ENCODE measurements at regions not wholly inside any gene's neighbourhood (a gene's known extent, or its start where the extent isn't known, plus 50 kb on each side); places are given as distances from the start of the nearest gene placed in this dataset.

DNA sequence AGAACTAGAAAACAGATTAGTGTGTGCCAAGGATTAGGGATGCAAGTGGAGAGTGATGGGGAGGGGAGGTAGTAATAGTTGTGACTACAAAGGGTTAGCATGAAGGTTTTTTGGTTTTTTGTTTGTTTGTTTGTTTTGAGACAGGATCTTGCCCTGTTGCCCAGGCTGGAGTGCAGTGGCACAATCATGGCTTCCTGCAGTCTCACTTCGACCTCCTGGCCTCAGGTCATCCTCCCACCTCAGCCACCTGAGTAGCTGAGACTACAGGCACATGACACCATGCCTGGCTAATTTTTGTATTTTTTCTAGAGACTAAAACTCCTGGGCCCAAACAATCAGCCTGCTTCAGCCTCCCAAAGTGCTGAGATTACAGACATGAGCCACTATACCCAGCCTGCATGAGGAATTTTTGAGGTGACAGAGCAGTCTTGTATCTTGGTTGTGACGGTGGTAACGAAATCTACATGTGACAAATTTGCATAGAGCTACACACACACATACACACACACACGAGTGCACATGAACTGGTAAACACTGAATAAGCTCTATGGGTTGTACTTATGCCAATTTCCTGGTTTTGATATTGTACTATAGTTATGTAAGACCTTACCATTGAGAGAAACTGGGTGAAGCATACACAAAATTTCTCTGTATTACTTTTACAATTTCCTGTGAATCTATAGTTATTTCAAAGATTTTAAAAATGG, 59.6 kb upstream of the TOM1L1 start:
- no peak overlapping the region for H3K4me3 Mint-ChIP-seq (ENCODE audit: unreplicated experiment)
- TF ChIP-seq, protein P1, sequence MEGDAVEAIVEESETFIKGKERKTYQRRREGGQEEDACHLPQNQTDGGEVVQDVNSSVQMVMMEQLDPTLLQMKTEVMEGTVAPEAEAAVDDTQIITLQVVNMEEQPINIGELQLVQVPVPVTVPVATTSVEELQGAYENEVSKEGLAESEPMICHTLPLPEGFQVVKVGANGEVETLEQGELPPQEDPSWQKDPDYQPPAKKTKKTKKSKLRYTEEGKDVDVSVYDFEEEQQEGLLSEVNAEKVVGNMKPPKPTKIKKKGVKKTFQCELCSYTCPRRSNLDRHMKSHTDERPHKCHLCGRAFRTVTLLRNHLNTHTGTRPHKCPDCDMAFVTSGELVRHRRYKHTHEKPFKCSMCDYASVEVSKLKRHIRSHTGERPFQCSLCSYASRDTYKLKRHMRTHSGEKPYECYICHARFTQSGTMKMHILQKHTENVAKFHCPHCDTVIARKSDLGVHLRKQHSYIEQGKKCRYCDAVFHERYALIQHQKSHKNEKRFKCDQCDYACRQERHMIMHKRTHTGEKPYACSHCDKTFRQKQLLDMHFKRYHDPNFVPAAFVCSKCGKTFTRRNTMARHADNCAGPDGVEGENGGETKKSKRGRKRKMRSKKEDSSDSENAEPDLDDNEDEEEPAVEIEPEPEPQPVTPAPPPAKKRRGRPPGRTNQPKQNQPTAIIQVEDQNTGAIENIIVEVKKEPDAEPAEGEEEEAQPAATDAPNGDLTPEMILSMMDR (IDR thresholded peaks at IDR 0.05; ENCODE audit: partially characterized antibody, unreplicated experiment): no peak
- H3K9me3 Mint-ChIP-seq (ENCODE audit: unreplicated experiment): no peaks in the 10 kb centered on the region
- H3K27ac Mint-ChIP-seq (ENCODE audit: unreplicated experiment): no peak overlapping the region
- H3K36me3 Mint-ChIP-seq (ENCODE audit: unreplicated experiment): no peaks in the 10 kb centered on the region
- no peak for DNase-seq
- peaks cover 6% of the 10 kb centered on the region for H3K4me1 Mint-ChIP-seq (ENCODE audit: low read depth, unreplicated experiment)
- H3K27me3 Mint-ChIP-seq (ENCODE audit: unreplicated experiment): peaks cover 1% of the 10 kb centered on the region

DNA sequence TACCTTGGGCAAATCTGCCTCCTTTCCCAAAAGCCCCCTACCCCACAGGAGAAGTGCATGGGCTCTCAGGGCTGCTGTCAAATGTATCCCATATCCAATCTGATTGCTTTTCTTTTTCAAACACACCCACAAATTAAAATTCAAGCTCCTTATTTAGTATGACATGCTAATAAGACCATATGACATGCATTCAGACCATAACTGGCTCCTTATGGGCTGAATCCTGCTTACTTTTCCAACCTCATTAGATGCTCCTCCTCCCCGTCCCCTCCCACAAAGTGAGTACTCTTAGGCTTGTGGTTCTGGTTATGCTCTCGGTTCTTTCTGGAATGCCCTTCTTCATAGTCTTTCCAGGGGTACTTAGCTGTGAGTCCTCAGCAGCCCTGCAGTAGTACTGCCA, 59.0 kb upstream of the TOM1L1 start:
- peaks cover 6% of the 10 kb centered on the region for H3K4me1 Mint-ChIP-seq (ENCODE audit: low read depth, unreplicated experiment)
- H3K36me3 Mint-ChIP-seq (ENCODE audit: unreplicated experiment): no peaks in the 10 kb centered on the region
- no peak overlapping the region for H3K4me3 Mint-ChIP-seq (ENCODE audit: unreplicated experiment)
- TF ChIP-seq, protein P1 (IDR thresholded peaks at IDR 0.05; ENCODE audit: partially characterized antibody, unreplicated experiment): no peak
- H3K27ac Mint-ChIP-seq (ENCODE audit: unreplicated experiment): no peak overlapping the region
- DNase-seq: no peak
- H3K27me3 Mint-ChIP-seq (ENCODE audit: unreplicated experiment): peaks cover 3% of the 10 kb centered on the region
- no peaks in the 10 kb centered on the region for H3K9me3 Mint-ChIP-seq (ENCODE audit: unreplicated experiment)

- no peaks in the 10 kb centered on the region for H3K9me3 Mint-ChIP-seq (ENCODE audit: unreplicated experiment)
- TF ChIP-seq, protein P1 (IDR thresholded peaks at IDR 0.05; ENCODE audit: partially characterized antibody, unreplicated experiment): no peak
- peaks cover 6% of the 10 kb centered on the region for H3K4me1 Mint-ChIP-seq (ENCODE audit: low read depth, unreplicated experiment)
- no peak for DNase-seq
- H3K27ac Mint-ChIP-seq (ENCODE audit: unreplicated experiment): no peak overlapping the region
- no peak overlapping the region for H3K4me3 Mint-ChIP-seq (ENCODE audit: unreplicated experiment)
- H3K27me3 Mint-ChIP-seq (ENCODE audit: unreplicated experiment): peaks cover 3% of the 10 kb centered on the region
- H3K36me3 Mint-ChIP-seq (ENCODE audit: unreplicated experiment): no peaks in the 10 kb centered on the region
Observed at GRCh38 chr17:54844233-54844632, 56.4 kb upstream of the TOM1L1 start.

DNA sequence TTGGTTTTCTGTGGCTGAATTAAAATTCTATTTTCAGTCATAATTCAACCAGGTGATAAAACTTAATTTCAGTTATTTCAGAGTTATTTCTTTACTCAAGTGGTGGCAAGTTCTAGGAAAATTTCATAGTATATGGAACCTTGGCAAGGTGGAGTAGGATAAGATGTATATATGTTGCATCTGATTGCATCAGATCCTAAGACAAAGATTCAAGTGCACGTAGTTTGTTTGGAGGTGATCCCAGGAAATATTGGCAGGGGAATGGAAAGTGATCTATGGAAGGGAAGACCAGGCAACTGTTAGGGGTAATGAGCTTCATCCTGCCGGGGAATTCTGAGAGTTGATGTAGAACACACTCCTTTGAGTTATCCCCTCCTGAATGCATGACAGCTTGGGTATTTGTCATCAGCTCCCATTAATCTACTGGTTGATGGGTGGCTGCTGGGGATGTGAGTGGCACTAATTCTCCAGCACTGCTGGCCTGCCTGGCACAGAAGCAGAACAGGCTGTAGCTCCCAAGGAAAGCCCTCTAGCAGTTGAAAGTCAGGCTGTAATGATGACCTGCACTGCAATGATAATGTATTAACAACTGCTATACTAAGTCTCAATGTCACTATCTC, 52.2 kb upstream of the TOM1L1 start:
- no peak for DNase-seq
- no peaks in the 10 kb centered on the region for H3K36me3 Mint-ChIP-seq (ENCODE audit: unreplicated experiment)
- no peak overlapping the region for H3K27ac Mint-ChIP-seq (ENCODE audit: unreplicated experiment)
- TF ChIP-seq, protein P1 (IDR thresholded peaks at IDR 0.05; ENCODE audit: partially characterized antibody, unreplicated experiment): no peak
- H3K27me3 Mint-ChIP-seq (ENCODE audit: unreplicated experiment): peaks cover 3% of the 10 kb centered on the region
- no peak overlapping the region for H3K4me3 Mint-ChIP-seq (ENCODE audit: unreplicated experiment)
- no peaks in the 10 kb centered on the region for H3K9me3 Mint-ChIP-seq (ENCODE audit: unreplicated experiment)
- H3K4me1 Mint-ChIP-seq (ENCODE audit: low read depth, unreplicated experiment): peaks cover 2% of the 10 kb centered on the region

- DNase-seq: no peak
- Mint-ChIP-seq H3K36me3 (ENCODE audit: unreplicated experiment) (no peaks in the 10 kb centered on the region), H3K27ac (ENCODE audit: unreplicated experiment) (no peak overlapping the region), H3K4me3 (ENCODE audit: unreplicated experiment) (no peak overlapping the region), H3K9me3 (ENCODE audit: unreplicated experiment) (no peaks in the 10 kb centered on the region), H3K4me1 (ENCODE audit: low read depth, unreplicated experiment) (no peaks in the 10 kb centered on the region), H3K27me3 (ENCODE audit: unreplicated experiment) (peaks cover 3% of the 10 kb centered on the region)
- TF ChIP-seq, protein P1 (IDR thresholded peaks at IDR 0.05; ENCODE audit: partially characterized antibody, unreplicated experiment): no peak
Observed at GRCh38 chr17:54849660-54850059, 51.0 kb upstream of the TOM1L1 start.
